ENCODE measurements at regions not wholly inside any gene's neighbourhood (a gene's known extent, or its start where the extent isn't known, plus 50 kb on each side); places are given as distances from the start of the nearest gene placed in this dataset.

- no peak overlapping the region for H3K27ac ChIP-seq (ENCODE audit: low read length)
- no TSS peak for BruUV-seq (replicated peaks)
- ChIA-PET POLR2A (no interaction called here), CTCF (no interaction called here)
- DNase-seq (ENCODE audit: low read depth, low spot score) = no peak
- H3K9me3 ChIP-seq (ENCODE audit: control insufficient read depth, insufficient read depth, low read depth, low read length) = no peaks in the 10 kb centered on the region
- no peaks in the 10 kb centered on the region for H3K27me3 ChIP-seq (ENCODE audit: control insufficient read depth, insufficient read depth, low read length)
- in situ Hi-C loops (cut with HindIII; ENCODE audit: low pct_unique_long_range_greater_than_20kb, low sequenced_read_pairs) = no loop called here
- H3K36me3 ChIP-seq (ENCODE audit: control insufficient read depth, insufficient read depth, low read length) = no peaks in the 10 kb centered on the region
- TF ChIP-seq TCF7L2 (IDR thresholded peaks at IDR 0.05; ENCODE audit: low read depth, low read length) (no peak), REST (IDR thresholded peaks at IDR 0.05; ENCODE audit: insufficient read depth in 1 of 2, low read depth in 2 of 2, low read length in 1 of 2) (no peak), CTCF (IDR thresholded peaks at IDR 0.05) (no peak), SIN3A (IDR thresholded peaks at IDR 0.05; ENCODE audit: borderline replicate concordance, insufficient read depth, low read depth, low read length) (no peak), POLR2AphosphoS5 (IDR thresholded peaks at IDR 0.05; ENCODE audit: low read depth, low read length) (no peak)
- no peak overlapping the region for H3K4me3 ChIP-seq (ENCODE audit: low read depth in 2 of 2, low read length in 2 of 2)
- no peaks in the 10 kb centered on the region for H3K4me1 ChIP-seq (ENCODE audit: control insufficient read depth, insufficient read depth, low read length)
- no peak for ATAC-seq
- intact Hi-C loops (cut with micrococcal nuclease; ENCODE audit: unreplicated experiment) = no loop called here
Measured at GRCh38 chr5:162256711-162257110, 189.1 kb downstream of the GABRG2 start.

DNA sequence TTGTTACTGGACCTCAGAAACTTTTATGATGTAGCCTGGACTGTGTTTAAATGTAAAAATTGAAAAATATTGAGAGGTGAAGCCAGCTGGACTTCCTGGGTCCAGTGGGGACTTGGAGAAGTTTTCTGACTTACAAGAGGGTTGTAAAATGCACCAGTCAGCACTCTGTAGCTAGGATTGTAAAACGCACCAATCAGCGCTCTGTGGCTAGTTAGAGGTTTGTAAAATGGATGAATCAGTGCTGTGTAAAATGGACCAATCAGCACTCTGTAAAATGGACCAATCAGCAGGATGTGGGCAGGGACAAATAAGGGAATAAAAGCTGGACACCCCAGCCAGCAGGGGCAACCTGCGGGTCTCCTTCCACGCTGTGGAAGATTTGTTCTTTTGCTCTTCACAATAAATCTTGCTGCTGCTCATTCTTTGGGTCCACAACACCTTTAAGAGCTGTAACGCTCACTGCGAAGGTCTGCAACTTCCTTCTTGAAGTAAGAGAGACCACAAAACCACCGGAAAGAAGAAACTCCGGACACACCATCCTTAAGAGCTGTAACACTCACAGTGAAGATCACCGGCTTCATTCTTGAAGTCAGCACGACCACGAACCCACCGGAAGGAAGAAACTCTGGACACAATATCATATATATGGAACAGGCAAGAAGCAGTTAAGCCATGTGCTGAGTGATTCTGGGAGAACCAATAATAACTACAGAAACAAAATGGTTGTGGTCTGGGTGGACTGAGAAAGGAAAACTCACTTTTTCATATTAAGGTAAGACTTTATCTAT lies 201.3 kb downstream of the GABRG2 start:
- Histone ChIP-seq H3K9me3 (ENCODE audit: control insufficient read depth, insufficient read depth, low read depth, low read length) (no peaks in the 10 kb centered on the region), H3K4me1 (ENCODE audit: control insufficient read depth, insufficient read depth, low read length) (no peaks in the 10 kb centered on the region), H3K36me3 (ENCODE audit: control insufficient read depth, insufficient read depth, low read length) (no peaks in the 10 kb centered on the region), H3K27ac (ENCODE audit: low read length) (no peak overlapping the region), H3K27me3 (ENCODE audit: control insufficient read depth, insufficient read depth, low read length) (no peaks in the 10 kb centered on the region), H3K4me3 (ENCODE audit: low read depth in 2 of 2, low read length in 2 of 2) (no peak overlapping the region)
- ChIA-PET CTCF (no interaction called here), POLR2A (no interaction called here)
- DNase-seq (ENCODE audit: low read depth, low spot score) (no peak), ATAC-seq (no peak)
- no peak for TF ChIP-seq SIN3A (IDR thresholded peaks at IDR 0.05; ENCODE audit: borderline replicate concordance, insufficient read depth, low read depth, low read length)
- no peak for TF ChIP-seq REST (IDR thresholded peaks at IDR 0.05; ENCODE audit: insufficient read depth in 1 of 2, low read depth in 2 of 2, low read length in 1 of 2)
- TF ChIP-seq TCF7L2 (IDR thresholded peaks at IDR 0.05; ENCODE audit: low read depth, low read length) = no peak
- TF ChIP-seq CTCF (IDR thresholded peaks at IDR 0.05) = no peak
- no peak for TF ChIP-seq POLR2AphosphoS5 (IDR thresholded peaks at IDR 0.05; ENCODE audit: low read depth, low read length)
- in situ Hi-C loops (cut with HindIII; ENCODE audit: low pct_unique_long_range_greater_than_20kb, low sequenced_read_pairs) = no loop called here
- intact Hi-C loops (cut with micrococcal nuclease; ENCODE audit: unreplicated experiment) = no loop called here
- BruUV-seq (replicated peaks) = no TSS peak

Data from Panc1 (cell line).